HG02885 (cell line): ENCODE measurements at regions not wholly inside any gene's neighbourhood (a gene's known extent, or its start where the extent isn't known, plus 50 kb on each side); places are given as distances from the start of the nearest gene placed in this dataset.
"Not testable (repeated sequence)": the region's sequence is repeated elsewhere in the genome, so short reads cannot be mapped to it uniquely, and the experiment has no call there.

Experiments used
- ATAC-seq: cut with Tn5 transposase; IDR thresholded peaks from one replicate; pipeline ENCODE4 v1.9.1; 2021; ENCODE audit warnings: mild to moderate bottlenecking; ENCODE audit not compliant: unreplicated experiment, poor library complexity

- ATAC-seq, result no peak
These were observed 138.4 kb downstream of the UCK2 start for GRCh38 chr1:165965857-165966256.

- ATAC-seq, result not testable (repeated sequence)
These were observed 142.0 kb downstream of the UCK2 start for GRCh38 chr1:165969366-165969765.

- ATAC-seq, result no peak
These were observed 147.3 kb downstream of the UCK2 start for GRCh38 chr1:165974598-165975131.

- ATAC-seq, result no peak
These were observed 160.9 kb downstream of the UCK2 start for GRCh38 chr1:165988275-165988674.

- peak; percentile 38 for ATAC-seq
These were observed 161.4 kb downstream of the UCK2 start for GRCh38 chr1:165988817-165989216.

GRCh38 chr1:165992533-165992932 lies 165.1 kb downstream of the UCK2 start:
- ATAC-seq, result no peak

GRCh38 chr1:165994107-165994506 lies 166.7 kb downstream of the UCK2 start:
- ATAC-seq, result no peak

GRCh38 chr1:165999826-166000225 lies 167.0 kb downstream of the FAM78B start:
- ATAC-seq, result no peak

GRCh38 chr1:166007176-166007575 lies 159.6 kb downstream of the FAM78B start:
- ATAC-seq, result no peak

- no peak for ATAC-seq
These were observed 153.6 kb downstream of the FAM78B start for GRCh38 chr1:166013232-166013631.

- no peak for ATAC-seq
These were observed 149.4 kb downstream of the FAM78B start for GRCh38 chr1:166017395-166017794.
